ENCODE measurements at regions not wholly inside any gene's neighbourhood (a gene's known extent, or its start where the extent isn't known, plus 50 kb on each side); places are given as distances from the start of the nearest gene placed in this dataset.

DNA sequence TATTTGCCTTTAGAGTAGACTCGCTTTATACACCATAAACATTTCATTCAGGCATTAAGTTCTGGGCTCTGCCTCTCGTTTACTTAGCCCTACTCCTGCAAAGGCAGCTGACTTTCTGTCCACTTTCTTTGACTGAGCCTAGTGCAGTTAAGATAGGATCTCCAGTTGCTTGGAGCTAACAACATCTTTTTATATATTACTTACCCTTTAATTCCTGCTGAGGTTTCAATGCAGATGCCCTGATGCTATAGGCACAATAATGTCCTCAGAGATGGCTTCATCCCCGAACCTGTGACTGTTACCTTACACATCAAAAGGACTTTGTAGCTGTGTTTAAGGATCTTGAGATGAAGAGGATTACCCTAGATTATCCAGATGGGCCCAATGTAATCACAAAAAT is 505.8 kb upstream of the TNP1 start:
- DNase-seq: no peak
- Mint-ChIP-seq H3K27me3 (ENCODE audit: unreplicated experiment) (peaks cover 1% of the 10 kb centered on the region), H3K4me3 (ENCODE audit: unreplicated experiment) (no peak overlapping the region), H3K4me1 (ENCODE audit: low read depth, unreplicated experiment) (no peaks in the 10 kb centered on the region), H3K9me3 (ENCODE audit: unreplicated experiment) (no peaks in the 10 kb centered on the region), H3K27ac (ENCODE audit: unreplicated experiment) (no peak overlapping the region), H3K36me3 (ENCODE audit: unreplicated experiment) (no peaks in the 10 kb centered on the region)
- TF ChIP-seq, protein P1, sequence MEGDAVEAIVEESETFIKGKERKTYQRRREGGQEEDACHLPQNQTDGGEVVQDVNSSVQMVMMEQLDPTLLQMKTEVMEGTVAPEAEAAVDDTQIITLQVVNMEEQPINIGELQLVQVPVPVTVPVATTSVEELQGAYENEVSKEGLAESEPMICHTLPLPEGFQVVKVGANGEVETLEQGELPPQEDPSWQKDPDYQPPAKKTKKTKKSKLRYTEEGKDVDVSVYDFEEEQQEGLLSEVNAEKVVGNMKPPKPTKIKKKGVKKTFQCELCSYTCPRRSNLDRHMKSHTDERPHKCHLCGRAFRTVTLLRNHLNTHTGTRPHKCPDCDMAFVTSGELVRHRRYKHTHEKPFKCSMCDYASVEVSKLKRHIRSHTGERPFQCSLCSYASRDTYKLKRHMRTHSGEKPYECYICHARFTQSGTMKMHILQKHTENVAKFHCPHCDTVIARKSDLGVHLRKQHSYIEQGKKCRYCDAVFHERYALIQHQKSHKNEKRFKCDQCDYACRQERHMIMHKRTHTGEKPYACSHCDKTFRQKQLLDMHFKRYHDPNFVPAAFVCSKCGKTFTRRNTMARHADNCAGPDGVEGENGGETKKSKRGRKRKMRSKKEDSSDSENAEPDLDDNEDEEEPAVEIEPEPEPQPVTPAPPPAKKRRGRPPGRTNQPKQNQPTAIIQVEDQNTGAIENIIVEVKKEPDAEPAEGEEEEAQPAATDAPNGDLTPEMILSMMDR (IDR thresholded peaks at IDR 0.05; ENCODE audit: partially characterized antibody, unreplicated experiment): no peak

DNA sequence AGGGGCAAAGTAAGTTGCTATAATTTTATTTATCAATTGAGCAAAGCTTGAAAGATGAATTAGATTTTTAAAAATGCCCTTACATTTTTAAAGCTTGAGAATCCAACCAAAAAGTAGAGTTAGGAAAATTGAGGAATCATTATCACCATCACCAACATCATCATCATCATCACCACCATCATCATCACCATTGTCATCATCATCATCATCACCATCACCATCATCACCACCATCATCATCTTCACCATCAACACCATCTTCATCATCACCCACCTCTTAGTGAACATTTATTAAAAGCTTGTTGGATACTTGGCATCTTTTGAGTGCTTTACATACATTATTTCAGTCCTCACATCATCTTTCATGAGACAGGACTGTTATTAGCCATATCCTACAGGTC is 504.4 kb upstream of the TNP1 start:
- no peaks in the 10 kb centered on the region for H3K9me3 Mint-ChIP-seq (ENCODE audit: unreplicated experiment)
- H3K4me3 Mint-ChIP-seq (ENCODE audit: unreplicated experiment): no peak overlapping the region

DNA sequence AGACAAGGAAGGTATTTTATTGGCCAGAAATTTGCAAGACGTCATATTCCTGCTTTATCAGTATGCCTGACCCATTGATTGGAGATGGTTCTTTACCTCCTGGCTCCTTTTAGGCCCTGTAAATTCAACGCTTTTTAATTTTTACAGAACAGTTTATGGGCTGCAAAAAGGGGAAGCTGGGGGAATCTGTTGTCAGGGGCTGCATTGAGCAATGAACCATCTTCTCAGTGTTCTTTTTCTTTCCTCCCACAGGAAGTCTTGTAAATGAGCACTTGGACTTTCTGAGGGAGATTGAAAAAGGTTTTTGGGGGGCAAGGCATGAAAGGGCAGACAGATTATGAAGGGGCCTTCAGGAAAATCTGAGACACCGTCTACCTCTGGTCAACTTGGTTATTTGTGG is 503.6 kb upstream of the TNP1 start:
- H3K36me3 Mint-ChIP-seq (ENCODE audit: unreplicated experiment): no peaks in the 10 kb centered on the region
- H3K4me3 Mint-ChIP-seq (ENCODE audit: unreplicated experiment): no peak overlapping the region
- H3K27ac Mint-ChIP-seq (ENCODE audit: unreplicated experiment): no peak overlapping the region
- peaks cover 1% of the 10 kb centered on the region for H3K27me3 Mint-ChIP-seq (ENCODE audit: unreplicated experiment)
- H3K4me1 Mint-ChIP-seq (ENCODE audit: low read depth, unreplicated experiment): no peaks in the 10 kb centered on the region
- DNase-seq: no peak
- H3K9me3 Mint-ChIP-seq (ENCODE audit: unreplicated experiment): no peaks in the 10 kb centered on the region
- TF ChIP-seq, protein P1 (IDR thresholded peaks at IDR 0.05; ENCODE audit: partially characterized antibody, unreplicated experiment): no peak

More for the DNA sequence above, 504.4 kb upstream of the TNP1 start:
- Mint-ChIP-seq H3K4me1 (ENCODE audit: low read depth, unreplicated experiment) (no peaks in the 10 kb centered on the region), H3K27me3 (ENCODE audit: unreplicated experiment) (peaks cover 1% of the 10 kb centered on the region), H3K36me3 (ENCODE audit: unreplicated experiment) (no peaks in the 10 kb centered on the region), H3K27ac (ENCODE audit: unreplicated experiment) (no peak overlapping the region)
- no peak for DNase-seq
- TF ChIP-seq, protein P1 (IDR thresholded peaks at IDR 0.05; ENCODE audit: partially characterized antibody, unreplicated experiment): no peak

DNA sequence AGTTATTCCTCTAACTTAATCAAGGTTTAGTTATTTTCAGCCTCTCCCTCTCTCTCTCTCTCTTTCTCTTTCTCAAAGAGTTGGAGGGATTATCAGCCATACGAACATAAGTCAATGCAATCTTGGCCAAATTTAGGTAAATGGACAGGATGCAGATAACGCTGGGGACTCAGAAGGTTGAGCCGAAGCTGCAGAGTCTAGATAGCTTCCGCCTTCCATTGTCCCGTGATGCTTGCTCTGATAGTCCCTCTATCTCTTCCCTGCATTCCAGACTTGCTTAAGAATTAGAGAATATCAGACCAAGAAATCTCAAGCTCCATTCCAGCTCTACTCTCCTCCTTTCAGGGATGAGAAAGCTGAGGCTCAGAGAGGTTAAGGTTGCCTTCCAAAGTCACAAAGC is 502.8 kb upstream of the TNP1 start:
- H3K4me3 Mint-ChIP-seq (ENCODE audit: unreplicated experiment): no peak overlapping the region
- H3K4me1 Mint-ChIP-seq (ENCODE audit: low read depth, unreplicated experiment): no peaks in the 10 kb centered on the region

DNA sequence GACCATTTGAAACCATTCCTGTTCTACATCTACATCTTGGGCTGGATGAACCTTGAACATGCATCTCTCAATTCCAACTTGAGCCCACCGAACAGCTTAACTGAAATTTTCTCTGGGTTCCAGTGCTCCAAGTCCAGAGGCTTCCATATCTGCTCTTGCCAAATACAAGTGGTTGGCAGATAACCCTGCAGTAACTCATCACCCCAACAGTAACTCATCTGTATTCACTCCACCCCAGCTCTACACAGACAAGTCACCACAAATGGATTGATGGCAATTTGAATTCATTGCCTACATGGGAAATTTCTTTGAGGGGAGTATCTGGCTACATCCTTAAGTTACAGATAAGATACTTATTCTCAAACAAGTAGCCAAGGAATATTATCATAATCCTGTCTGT is 502.4 kb upstream of the TNP1 start:
- TF ChIP-seq, protein P1 (IDR thresholded peaks at IDR 0.05; ENCODE audit: partially characterized antibody, unreplicated experiment): no peak
- Mint-ChIP-seq H3K36me3 (ENCODE audit: unreplicated experiment) (no peaks in the 10 kb centered on the region), H3K4me3 (ENCODE audit: unreplicated experiment) (no peak overlapping the region), H3K27ac (ENCODE audit: unreplicated experiment) (no peak overlapping the region), H3K27me3 (ENCODE audit: unreplicated experiment) (peaks cover 1% of the 10 kb centered on the region), H3K4me1 (ENCODE audit: low read depth, unreplicated experiment) (no peaks in the 10 kb centered on the region), H3K9me3 (ENCODE audit: unreplicated experiment) (no peaks in the 10 kb centered on the region)
- no peak for DNase-seq

More for the DNA sequence above, 502.8 kb upstream of the TNP1 start:
- peaks cover 1% of the 10 kb centered on the region for H3K27me3 Mint-ChIP-seq (ENCODE audit: unreplicated experiment)
- H3K36me3 Mint-ChIP-seq (ENCODE audit: unreplicated experiment): no peaks in the 10 kb centered on the region
- no peaks in the 10 kb centered on the region for H3K9me3 Mint-ChIP-seq (ENCODE audit: unreplicated experiment)
- TF ChIP-seq, protein P1 (IDR thresholded peaks at IDR 0.05; ENCODE audit: partially characterized antibody, unreplicated experiment): no peak
- no peak overlapping the region for H3K27ac Mint-ChIP-seq (ENCODE audit: unreplicated experiment)
- no peak for DNase-seq

All from glutamatergic neuron (in vitro differentiated cells).